OCI-LY1 (cell line): ENCODE measurements at regions not wholly inside any gene's neighbourhood (a gene's known extent, or its start where the extent isn't known, plus 50 kb on each side); places are given as distances from the start of the nearest gene placed in this dataset.

Experiments used
- CTCF ChIP-seq: fragments of 200-600 bp; sonication (generic), shearing (Covaris generic); IDR thresholded peaks from 2 replicates; pipeline ENCODE4 v1.5.1; 2017; ENCODE audit warnings: mild to moderate bottlenecking, antibody characterized with exemption, low read length, moderate library complexity, mixed read lengths
- EZH2 ChIP-seq: fragments of 200-600 bp; sonication (generic), shearing (Covaris generic); IDR thresholded peaks from 2 replicates; pipeline ENCODE4 v1.8.0; 2017; ENCODE audit warnings: borderline replicate concordance, mixed run types, mild to moderate bottlenecking, antibody characterized with exemption, low read length, moderate library complexity, mixed read lengths

- TF ChIP-seq CTCF (no peak), EZH2 (no peak)
These were observed 418.9 kb downstream of the SETD4 start for GRCh38 chr21:35641271-35642016.
